NT2/D1 (cell line): ENCODE measurements at regions not wholly inside any gene's neighbourhood (a gene's known extent, or its start where the extent isn't known, plus 50 kb on each side); places are given as distances from the start of the nearest gene placed in this dataset.
"Not testable (repeated sequence)": the region's sequence is repeated elsewhere in the genome, so short reads cannot be mapped to it uniquely, and the experiment has no call there.

Experiments
- DNase-seq: peaks from one replicate; pipeline ENCODE4 v3.0.0-alpha.2; 2011; ENCODE audit warnings: low read depth, low spot score
- H3K27me3 ChIP-seq: 2 replicates; pipeline ENCODE4 v1.6.0; 2011; ENCODE audit warnings: mild to moderate bottlenecking; ENCODE audit not compliant: insufficient read length, insufficient read depth
- H3K36me3 ChIP-seq: 2 replicates; pipeline ENCODE4 v1.6.1; 2011; ENCODE audit warnings: mild to moderate bottlenecking, low read length, mixed read lengths; ENCODE audit not compliant: insufficient read depth, insufficient read length
- H3K4me1 ChIP-seq: 2 replicates; pipeline ENCODE4 v1.5.1; 2011; ENCODE audit not compliant: insufficient read depth, insufficient read length
- H3K4me3 ChIP-seq: 2 replicates; pipeline ENCODE4 v1.5.1; 2011; ENCODE audit warnings: low read depth; ENCODE audit not compliant: insufficient read length
- H3K9ac ChIP-seq: 2 replicates; pipeline ENCODE4 v1.6.0; 2011; ENCODE audit warnings: low read depth; ENCODE audit not compliant: insufficient read length
- H3K9me3 ChIP-seq: 2 replicates; pipeline ENCODE4 v1.5.1; 2011; ENCODE audit warnings: mild to moderate bottlenecking, low read length; ENCODE audit not compliant: insufficient read depth
- SUZ12 ChIP-seq: IDR thresholded peaks from 2 replicates; pipeline ENCODE4 v1.6.1; 2011; ENCODE audit not compliant: insufficient read length, insufficient read depth; ENCODE audit errors: extremely low read depth
- YY1 ChIP-seq: IDR thresholded peaks from 2 replicates; pipeline ENCODE4 v1.6.1; 2011; ENCODE audit not compliant: insufficient read length, insufficient read depth
- ZNF274 ChIP-seq: IDR thresholded peaks from 2 replicates; pipeline ENCODE4 v1.6.1; 2011; ENCODE audit warnings: mild to moderate bottlenecking, low read depth, low read length

- Histone ChIP-seq H3K36me3 (no peaks in the 10 kb centered on the region), H3K27me3 (no peaks in the 10 kb centered on the region), H3K4me3 (no peak overlapping the region), H3K9ac (no peak overlapping the region), H3K4me1 (no peaks in the 10 kb centered on the region), H3K9me3 (peaks cover 2% of the 10 kb centered on the region; the same call in 1 of the 2 replicates)
- TF ChIP-seq ZNF274 (no peak), YY1 (no peak)
- no peak for DNase-seq
These were observed 443.9 kb upstream of the ZNF804A start for GRCh38 chr2:184154438-184154837.

- no peak overlapping the region for H3K4me3 ChIP-seq
- H3K9me3 ChIP-seq = no peaks in the 10 kb centered on the region
- no peak for TF ChIP-seq YY1
- no peak for TF ChIP-seq ZNF274
- TF ChIP-seq SUZ12 = no peak
These were observed 442.5 kb upstream of the ZNF804A start for GRCh38 chr2:184155791-184156190.

GRCh38 chr2:184157141-184157540 lies 441.2 kb upstream of the ZNF804A start:
- Histone ChIP-seq H3K36me3 (no peaks in the 10 kb centered on the region), H3K4me1 (no peaks in the 10 kb centered on the region), H3K9ac (no peak overlapping the region), H3K27me3 (no peaks in the 10 kb centered on the region), H3K4me3 (no peak overlapping the region), H3K9me3 (no peaks in the 10 kb centered on the region)
- no peak for DNase-seq
- no peak for TF ChIP-seq SUZ12
- TF ChIP-seq ZNF274 = no peak
- no peak for TF ChIP-seq YY1

More at GRCh38 chr2:184155791-184156190, 442.5 kb upstream of the ZNF804A start:
- Histone ChIP-seq H3K27me3 (no peaks in the 10 kb centered on the region), H3K4me1 (no peaks in the 10 kb centered on the region), H3K36me3 (no peaks in the 10 kb centered on the region), H3K9ac (no peak overlapping the region)
- no peak for DNase-seq

- no peak for DNase-seq
- no peaks in the 10 kb centered on the region for H3K9me3 ChIP-seq
- no peaks in the 10 kb centered on the region for H3K27me3 ChIP-seq
- no peak overlapping the region for H3K9ac ChIP-seq
- no peaks in the 10 kb centered on the region for H3K4me1 ChIP-seq
- TF ChIP-seq SUZ12 (no peak), ZNF274 (no peak), YY1 (no peak)
- no peak overlapping the region for H3K4me3 ChIP-seq
- H3K36me3 ChIP-seq = no peaks in the 10 kb centered on the region
These were observed 435.9 kb upstream of the ZNF804A start for GRCh38 chr2:184162426-184162825.

GRCh38 chr2:184168823-184169222 lies 429.5 kb upstream of the ZNF804A start:
- DNase-seq, H3K9me3 ChIP-seq, H3K4me1 ChIP-seq: not testable (repeated sequence)

GRCh38 chr2:184169366-184169765 lies 429.0 kb upstream of the ZNF804A start:
- TF ChIP-seq SUZ12 (no peak), YY1 (no peak), ZNF274 (no peak)
- Histone ChIP-seq H3K36me3 (no peaks in the 10 kb centered on the region), H3K4me1 (no peaks in the 10 kb centered on the region), H3K9me3 (no peaks in the 10 kb centered on the region), H3K4me3 (no peak overlapping the region), H3K9ac (no peak overlapping the region), H3K27me3 (no peaks in the 10 kb centered on the region)
- DNase-seq = no peak

More at GRCh38 chr2:184168823-184169222, 429.5 kb upstream of the ZNF804A start:
- H3K27me3 ChIP-seq, H3K4me3 ChIP-seq, H3K9ac ChIP-seq, H3K36me3 ChIP-seq: not testable (repeated sequence)

- no peak overlapping the region for H3K9ac ChIP-seq
- TF ChIP-seq YY1 (no peak), SUZ12 (no peak), ZNF274 (no peak)
- no peak for DNase-seq
These were observed 423.7 kb upstream of the ZNF804A start for GRCh38 chr2:184174493-184175104.

GRCh38 chr2:184178229-184178628 lies 420.1 kb upstream of the ZNF804A start:
- TF ChIP-seq SUZ12 (no peak), YY1 (no peak)
- H3K4me3 ChIP-seq = no peak overlapping the region
- H3K4me1 ChIP-seq = no peaks in the 10 kb centered on the region
- no peak overlapping the region for H3K9ac ChIP-seq
- H3K9me3 ChIP-seq = no peaks in the 10 kb centered on the region
- no peaks in the 10 kb centered on the region for H3K36me3 ChIP-seq
- no peak for DNase-seq
- H3K27me3 ChIP-seq = no peaks in the 10 kb centered on the region

More at GRCh38 chr2:184174493-184175104, 423.7 kb upstream of the ZNF804A start:
- Histone ChIP-seq H3K27me3 (no peaks in the 10 kb centered on the region), H3K4me3 (no peak overlapping the region), H3K4me1 (no peaks in the 10 kb centered on the region), H3K9me3 (no peaks in the 10 kb centered on the region), H3K36me3 (no peaks in the 10 kb centered on the region)
